K562 (cell line): ENCODE measurements at regions not wholly inside any gene's neighbourhood (a gene's known extent, or its start where the extent isn't known, plus 50 kb on each side); places are given as distances from the start of the nearest gene placed in this dataset.

Experiments used
- ATAC-seq: fragments of 200-7000 bp; cut with Tn5 transposase; 3 replicates; pipeline ENCODE4 v1.9.1; 2020; ENCODE audit warnings: moderate library complexity
- BruUV-seq: library from RNA; stranded (reverse); fragments of 400-500 nt; replicated peaks from 2 replicates; lab custom pipeline; 2021; lab: Mats Ljungman, UMichigan
- CTCF ChIA-PET: fragments of 300-600 bp; formaldehyde crosslinking; extraction: SDS; loops from one replicate; lab custom pipeline; 2021; ENCODE audit warnings: low intra/inter-chr PET ratio; lab: Yijun Ruan, JAX
- POLR2A ChIA-PET: fragments of 300-600, 350-650 bp; sonication (Branson Sonifier 250); formaldehyde crosslinking; extraction: SDS; loops from one replicate; lab custom pipeline; 2021; ENCODE audit warnings: antibody characterized with exemption, inconsistent platforms; lab: Yijun Ruan, JAX
- DNase-seq, 4 experiments: peaks; one replicate each; pipeline versions ENCODE4 v3.0.0 to v3.0.0-alpha.2; 2011 to 2018; ENCODE audit warnings: low spot score in 3 of 4, mixed read lengths in 3 of 4; ENCODE audit errors: extremely low read depth in 1 of 4
- FAIRE-seq: peaks from 2 replicates; lab custom pipeline; 2011; peaks lifted over from hg19 to GRCh38; lab: Jason Lieb, UNC
- H2AFZ ChIP-seq: 2 replicates; pipeline ENCODE4 v1.6.0; 2011; ENCODE audit warnings: low read depth, low read length, control low read depth, inconsistent platforms
- H3K27ac ChIP-seq: fragments of 200-600 bp; 3 replicates; pipeline ENCODE4 v1.8.0; 2011; ENCODE audit warnings: low read depth, mild to moderate bottlenecking, control low read depth, inconsistent platforms, low read length, moderate library complexity, mixed read lengths; ENCODE audit errors: extremely low read depth
- H3K27me3 ChIP-seq, 2 experiments: fragments of 300-600 bp in 1 of 2; 2 replicates in 1 of 2; 3 replicates in 1 of 2; pipeline versions ENCODE4 v1.6.0 to v1.8.0; 2011; ENCODE audit warnings: inconsistent platforms in 2 of 2, low read length in 2 of 2, mild to moderate bottlenecking in 1 of 2, mixed read lengths in 1 of 2, moderate library complexity in 1 of 2; ENCODE audit not compliant: control insufficient read depth in 2 of 2, insufficient read depth in 2 of 2
- H3K36me3 ChIP-seq: fragments of 300-600 bp; 3 replicates; pipeline ENCODE4 v1.8.0; 2011; ENCODE audit warnings: mild to moderate bottlenecking, low read length, inconsistent platforms; ENCODE audit not compliant: control insufficient read depth, insufficient read depth
- H3K4me1 ChIP-seq, 2 experiments: fragments of 200-600 bp in 1 of 2; replicated peaks in 1 of 2; 2 replicates in 1 of 2; 3 replicates in 1 of 2; pipeline versions ENCODE4 v1.5.1 to v1.8.0; 2011; ENCODE audit warnings: inconsistent platforms in 2 of 2, low read length in 2 of 2, mild to moderate bottlenecking in 1 of 2, mixed read lengths in 1 of 2, moderate library complexity in 1 of 2; ENCODE audit not compliant: control insufficient read depth in 2 of 2, insufficient read depth in 2 of 2
- H3K4me2 ChIP-seq: 2 replicates; pipeline ENCODE4 v1.6.1; 2011; ENCODE audit warnings: low read length, control low read depth, inconsistent platforms, mixed read lengths; ENCODE audit not compliant: insufficient read depth
- H3K4me3 ChIP-seq: fragments of 200-600 bp; sonication (generic), shearing (Covaris generic); 2 replicates; pipeline ENCODE4 v1.5.1; 2016; ENCODE audit warnings: control low read depth, inconsistent platforms
- H3K79me2 ChIP-seq: fragments of 200-600 bp; 3 replicates; pipeline ENCODE4 v1.8.0; 2011; ENCODE audit warnings: low read length, inconsistent platforms; ENCODE audit not compliant: control insufficient read depth, insufficient read depth
- H3K9ac ChIP-seq, 2 experiments: 2 replicates each; pipeline versions ENCODE4 v1.6.0 to v1.6.1; 2011; ENCODE audit warnings: low read depth in 2 of 2, low read length in 2 of 2, control low read depth in 1 of 2, inconsistent platforms in 1 of 2, mild to moderate bottlenecking in 1 of 2, mixed read lengths in 1 of 2; ENCODE audit not compliant: insufficient read depth in 1 of 2
- H3K9me1 ChIP-seq: one replicate; pipeline ENCODE4 v1.6.0; 2011; ENCODE audit warnings: inconsistent platforms, mild to moderate bottlenecking, low read length, moderate library complexity; ENCODE audit not compliant: control insufficient read depth, insufficient read depth
- H3K9me3 ChIP-seq: replicated peaks from 2 replicates; pipeline ENCODE4 v1.5.1; 2011; ENCODE audit warnings: low read depth, low read length, inconsistent platforms; ENCODE audit not compliant: control insufficient read depth, insufficient read depth
- H4K20me1 ChIP-seq: replicated peaks from 2 replicates; pipeline ENCODE4 v1.6.1; 2011; ENCODE audit warnings: low read length, inconsistent platforms, mixed read lengths; ENCODE audit not compliant: control insufficient read depth, insufficient read depth
- CBX2 ChIP-seq: fragments of 200-600 bp; sonication (generic); IDR thresholded peaks from one replicate; pipeline ENCODE4 v1.6.1; 2012; ENCODE audit warnings: mild to moderate bottlenecking, low read length, inconsistent platforms; ENCODE audit not compliant: insufficient read depth, poor library complexity, severe bottlenecking
- HDAC1 ChIP-seq, 2 experiments: fragments of 450-650 bp; IDR thresholded peaks; 2 replicates each; pipeline ENCODE4 v1.6.1; 2016 to 2017; ENCODE audit warnings: inconsistent platforms in 1 of 2, mild to moderate bottlenecking in 1 of 2, moderate library complexity in 1 of 2
- KAT8 ChIP-seq: fragments of 450-650 bp; IDR thresholded peaks from 2 replicates; pipeline ENCODE4 v1.6.1; 2016; ENCODE audit warnings: low read depth, mild to moderate bottlenecking
- KDM2B ChIP-seq: fragments of 250-450 bp; sonication (Bioruptor Pico); IDR thresholded peaks from 2 replicates; pipeline ENCODE4 v1.8.0; 2021; ENCODE audit warnings: mild to moderate bottlenecking, moderate library complexity
- NCOA4 ChIP-seq: fragments of 450-650 bp; IDR thresholded peaks from 2 replicates; pipeline ENCODE4 v1.6.1; 2018; ENCODE audit warnings: mild to moderate bottlenecking; ENCODE audit not compliant: partially characterized antibody
- POLR2AphosphoS2 ChIP-seq: IDR thresholded peaks from 2 replicates; pipeline ENCODE4 v1.6.1; 2012; ENCODE audit warnings: low read length, improper control_type of control experiment
- SMARCC2 ChIP-seq: fragments of 450-650 bp; IDR thresholded peaks from 2 replicates; pipeline ENCODE4 v1.6.1; 2017; ENCODE audit warnings: antibody characterized with exemption, moderate library complexity, mild to moderate bottlenecking, low read depth
- ZBTB34 ChIP-seq: fragments of 250-450 bp; sonication (Bioruptor Pico); IDR thresholded peaks from 2 replicates; pipeline ENCODE4 v1.8.0; 2021; ENCODE audit warnings: mild to moderate bottlenecking, moderate library complexity
- ZNF609 ChIP-seq: sonication (generic); formaldehyde crosslinking; IDR thresholded peaks from 2 replicates; pipeline ENCODE4 v1.8.1; 2023; ENCODE audit warnings: missing genetic modification reagents, mild to moderate bottlenecking, borderline replicate concordance
- ZNF77 ChIP-seq: fragments of 250-450 bp; sonication (Bioruptor Pico); IDR thresholded peaks from 2 replicates; pipeline ENCODE4 v1.5.0; 2020
- ZSCAN29 ChIP-seq: fragments of 450-650 bp; IDR thresholded peaks from 2 replicates; pipeline ENCODE4 v1.6.1; 2017
- WGBS: fragments of 100-300 bp; shearing (Covaris generic); methylation state at CpG from one replicate; pipeline ENCODE4 v1.1.6; 2016; ENCODE audit warnings: low coverage, mixed read lengths; ENCODE audit not compliant: insufficient coverage; ENCODE audit errors: missing lambda C conversion rate; 5-methylcytosine and 5-hydroxymethylcytosine counted together
- in situ Hi-C: fragments of 300-500 bp; cut with MboI; formaldehyde crosslinking; loops from 4 replicates; pipeline ENCODE4 v1.15.0; 2018; ENCODE audit warnings: inconsistent platforms, mixed read lengths
- intact Hi-C: fragments of 100-400 bp; cut with micrococcal nuclease; formaldehyde crosslinking; loops from 2 replicates; pipeline ENCODE4 v1.14.2; 2022
- TF ChIP-seq, protein P1 (sequence below), 2 experiments: fragments of 450-650 bp; IDR thresholded peaks; 2 replicates each; pipeline ENCODE4 v1.6.1; 2018; ENCODE audit warnings: mild to moderate bottlenecking in 2 of 2, low read depth in 1 of 2; ENCODE audit not compliant: partially characterized antibody in 2 of 2

- TF ChIP-seq ZNF609 (CRISPR knock-in tag): no peak
- no peak for TF ChIP-seq KDM2B (CRISPR knock-in tag)
- no peak for TF ChIP-seq POLR2AphosphoS2
- no peak for TF ChIP-seq ZSCAN29
- TF ChIP-seq NCOA4: no peak
- no peak for TF ChIP-seq ZNF77 (CRISPR knock-in tag)
- TF ChIP-seq, all 486 proteins: peak for 0
Observed at GRCh38 chr3:187902041-187902471, 156.8 kb upstream of the BCL6 start (continued).

DNA sequence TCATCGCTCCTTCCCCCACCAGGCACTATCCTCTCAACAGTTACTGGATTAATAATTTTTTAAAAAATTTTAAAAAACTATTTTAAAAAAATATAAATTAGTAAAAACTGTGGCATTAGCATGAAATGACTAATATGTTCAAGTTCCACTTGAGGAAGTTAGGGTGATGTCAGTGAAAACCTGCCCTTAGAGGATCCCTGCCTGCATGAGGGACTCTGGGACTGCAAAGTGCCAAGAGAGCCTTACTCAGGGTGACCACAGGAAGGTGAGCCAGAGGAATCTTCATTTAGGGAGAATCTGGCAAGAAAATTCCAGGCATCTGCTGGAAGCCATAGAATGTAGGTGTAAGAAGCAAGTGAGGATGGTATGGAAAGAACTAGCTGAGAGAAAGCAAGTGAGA, 157.7 kb upstream of the BCL6 start:
- DNase-seq: no peak
- no peak for FAIRE-seq
- no peaks in the 10 kb centered on the region for H3K4me1 ChIP-seq
- ATAC-seq: no peak
- H3K79me2 ChIP-seq: no peaks in the 10 kb centered on the region
- H3K9ac ChIP-seq: no peak overlapping the region
- intact Hi-C loops (no loop called here), in situ Hi-C loops (no loop called here)
- H3K9me3 ChIP-seq: no peaks in the 10 kb centered on the region
- CTCF ChIA-PET: no interaction called here
- 0% methylated on average over 1 of the region's 1 CpG for WGBS
- no TSS peak for BruUV-seq
- H2AFZ ChIP-seq: no peak overlapping the region
- no peaks in the 10 kb centered on the region for H3K36me3 ChIP-seq
- peaks cover 2 to 11% of the 10 kb centered on the region in 2 experiments; a peak in 4 of 5 replicates for H3K27me3 ChIP-seq
- H4K20me1 ChIP-seq: no peaks in the 10 kb centered on the region
- no peaks in the 10 kb centered on the region for H3K9me1 ChIP-seq
- no peak overlapping the region for H3K4me3 ChIP-seq
- POLR2A ChIA-PET: interaction anchor here (1.2 kb wide), 1 partner anchor 8 kb away, joined by 4 read pairs; no protein-coding TSS in a partner anchor
- H3K4me2 ChIP-seq: no peak overlapping the region
- H3K27ac ChIP-seq: no peak overlapping the region
- TF ChIP-seq SMARCC2: no peak
- no peak for TF ChIP-seq CBX2
- TF ChIP-seq ZBTB34 (CRISPR knock-in tag): no peak
- no peak for TF ChIP-seq KAT8
- no peak for TF ChIP-seq HDAC1 (IDR thresholded peaks at IDR 0.05)
- TF ChIP-seq, protein P1, sequence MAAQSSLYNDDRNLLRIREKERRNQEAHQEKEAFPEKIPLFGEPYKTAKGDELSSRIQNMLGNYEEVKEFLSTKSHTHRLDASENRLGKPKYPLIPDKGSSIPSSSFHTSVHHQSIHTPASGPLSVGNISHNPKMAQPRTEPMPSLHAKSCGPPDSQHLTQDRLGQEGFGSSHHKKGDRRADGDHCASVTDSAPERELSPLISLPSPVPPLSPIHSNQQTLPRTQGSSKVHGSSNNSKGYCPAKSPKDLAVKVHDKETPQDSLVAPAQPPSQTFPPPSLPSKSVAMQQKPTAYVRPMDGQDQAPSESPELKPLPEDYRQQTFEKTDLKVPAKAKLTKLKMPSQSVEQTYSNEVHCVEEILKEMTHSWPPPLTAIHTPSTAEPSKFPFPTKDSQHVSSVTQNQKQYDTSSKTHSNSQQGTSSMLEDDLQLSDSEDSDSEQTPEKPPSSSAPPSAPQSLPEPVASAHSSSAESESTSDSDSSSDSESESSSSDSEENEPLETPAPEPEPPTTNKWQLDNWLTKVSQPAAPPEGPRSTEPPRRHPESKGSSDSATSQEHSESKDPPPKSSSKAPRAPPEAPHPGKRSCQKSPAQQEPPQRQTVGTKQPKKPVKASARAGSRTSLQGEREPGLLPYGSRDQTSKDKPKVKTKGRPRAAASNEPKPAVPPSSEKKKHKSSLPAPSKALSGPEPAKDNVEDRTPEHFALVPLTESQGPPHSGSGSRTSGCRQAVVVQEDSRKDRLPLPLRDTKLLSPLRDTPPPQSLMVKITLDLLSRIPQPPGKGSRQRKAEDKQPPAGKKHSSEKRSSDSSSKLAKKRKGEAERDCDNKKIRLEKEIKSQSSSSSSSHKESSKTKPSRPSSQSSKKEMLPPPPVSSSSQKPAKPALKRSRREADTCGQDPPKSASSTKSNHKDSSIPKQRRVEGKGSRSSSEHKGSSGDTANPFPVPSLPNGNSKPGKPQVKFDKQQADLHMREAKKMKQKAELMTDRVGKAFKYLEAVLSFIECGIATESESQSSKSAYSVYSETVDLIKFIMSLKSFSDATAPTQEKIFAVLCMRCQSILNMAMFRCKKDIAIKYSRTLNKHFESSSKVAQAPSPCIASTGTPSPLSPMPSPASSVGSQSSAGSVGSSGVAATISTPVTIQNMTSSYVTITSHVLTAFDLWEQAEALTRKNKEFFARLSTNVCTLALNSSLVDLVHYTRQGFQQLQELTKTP (IDR thresholded peaks at IDR 0.05; ENCODE audit: low read depth in 1 of 2, partially characterized antibody in 2 of 2): no peak
